Fibroblast of lung (primary cell): ENCODE measurements at regions not wholly inside any gene's neighbourhood (a gene's known extent, or its start where the extent isn't known, plus 50 kb on each side); places are given as distances from the start of the nearest gene placed in this dataset.

ENCODE experiments used
- CTCF ChIP-seq, 2 donors: IDR thresholded peaks in 1 of 2; conservative IDR thresholded peaks in 1 of 2; 1 replicate in 1 of 2; 2 replicates in 1 of 2; pipeline ENCODE4 v1.5.1; 2011 to 2012; ENCODE audit warnings: low read length in 2 of 2, control low read depth in 1 of 2, inconsistent platforms in 1 of 2, low read depth in 1 of 2, mild to moderate bottlenecking in 1 of 2
- EZH2 ChIP-seq: IDR thresholded peaks from 2 replicates; pipeline ENCODE4 v1.5.1; 2012; ENCODE audit warnings: low read length, control low read depth, mild to moderate bottlenecking; ENCODE audit errors: missing control alignments

DNA sequence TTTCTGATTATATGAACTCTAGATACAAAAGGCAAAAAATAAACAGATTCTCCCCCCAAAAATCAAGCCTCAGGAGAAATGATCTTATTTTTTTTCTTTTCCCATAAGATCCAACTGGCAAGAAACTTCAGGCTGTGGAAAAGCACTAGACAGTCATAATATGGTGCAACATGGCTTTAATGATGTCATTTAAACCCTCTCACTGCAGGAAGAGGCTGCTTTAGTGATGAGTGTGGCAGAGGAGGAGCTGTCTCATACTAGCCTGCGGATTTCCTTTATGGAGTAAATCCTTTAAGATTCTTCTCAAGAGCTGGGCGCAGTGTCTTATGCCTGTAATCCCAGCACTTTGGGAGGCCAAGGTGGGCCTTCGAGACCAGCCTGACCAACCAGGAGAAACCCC, 83.3 kb upstream of the CD28 start:
- no peak for TF ChIP-seq EZH2
- TF ChIP-seq CTCF (conservative IDR thresholded peaks at IDR 0.05 in 1 of 2, IDR thresholded peaks at IDR 0.05 in 1 of 2; ENCODE audit: low read depth in 1 of 2, low read length in 2 of 2) = no peak
